GM06990 (cell line): ENCODE measurements at regions not wholly inside any gene's neighbourhood (a gene's known extent, or its start where the extent isn't known, plus 50 kb on each side); places are given as distances from the start of the nearest gene placed in this dataset.

Experiments
- DNase-seq: peaks from one replicate; pipeline ENCODE4 v3.0.0-alpha.2; 2011; ENCODE audit not compliant: insufficient read length; ENCODE audit errors: extremely low read depth
- H3K27me3 ChIP-seq: replicated peaks from 2 replicates; pipeline ENCODE4 v1.6.0; 2011; ENCODE audit warnings: low read length; ENCODE audit not compliant: control insufficient read depth, insufficient read depth
- H3K36me3 ChIP-seq: 2 replicates; pipeline ENCODE4 v1.5.1; 2011; ENCODE audit warnings: low read length; ENCODE audit not compliant: control insufficient read depth, insufficient read depth
- H3K4me3 ChIP-seq: replicated peaks from 2 replicates; pipeline ENCODE4 v1.5.1; 2011; ENCODE audit warnings: low read depth, mild to moderate bottlenecking, control low read depth, low read length
- TF ChIP-seq, protein P1 (sequence below): IDR thresholded peaks from 2 replicates; pipeline ENCODE4 v1.5.1; 2011; ENCODE audit warnings: low read length, control low read depth, mild to moderate bottlenecking, inconsistent platforms; ENCODE audit not compliant: insufficient read depth, poor library complexity, severe bottlenecking

DNA sequence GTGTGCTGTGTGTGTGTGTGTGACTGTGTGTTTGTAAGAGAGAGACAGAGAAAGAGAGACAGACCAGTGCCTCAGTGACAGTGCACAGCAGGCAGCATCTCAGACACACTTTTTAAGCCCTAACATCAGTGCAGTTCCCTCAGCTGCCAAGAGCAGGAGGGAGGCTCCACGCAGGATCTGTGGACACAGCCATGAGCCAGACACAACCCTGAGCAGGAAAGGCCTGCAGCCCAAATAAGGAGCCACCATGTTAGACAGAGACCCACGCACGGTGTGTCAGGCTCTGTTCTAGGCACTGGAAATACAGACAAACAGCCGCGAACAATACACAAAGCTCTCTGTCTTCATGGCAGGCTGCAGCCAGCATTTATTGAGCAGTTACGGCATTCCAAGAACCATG is 445.5 kb downstream of the MATN1 start:
- Histone ChIP-seq H3K4me3 (no peak overlapping the region), H3K27me3 (no peaks in the 10 kb centered on the region), H3K36me3 (no peaks in the 10 kb centered on the region)
- DNase-seq = no peak
- TF ChIP-seq, protein P1, sequence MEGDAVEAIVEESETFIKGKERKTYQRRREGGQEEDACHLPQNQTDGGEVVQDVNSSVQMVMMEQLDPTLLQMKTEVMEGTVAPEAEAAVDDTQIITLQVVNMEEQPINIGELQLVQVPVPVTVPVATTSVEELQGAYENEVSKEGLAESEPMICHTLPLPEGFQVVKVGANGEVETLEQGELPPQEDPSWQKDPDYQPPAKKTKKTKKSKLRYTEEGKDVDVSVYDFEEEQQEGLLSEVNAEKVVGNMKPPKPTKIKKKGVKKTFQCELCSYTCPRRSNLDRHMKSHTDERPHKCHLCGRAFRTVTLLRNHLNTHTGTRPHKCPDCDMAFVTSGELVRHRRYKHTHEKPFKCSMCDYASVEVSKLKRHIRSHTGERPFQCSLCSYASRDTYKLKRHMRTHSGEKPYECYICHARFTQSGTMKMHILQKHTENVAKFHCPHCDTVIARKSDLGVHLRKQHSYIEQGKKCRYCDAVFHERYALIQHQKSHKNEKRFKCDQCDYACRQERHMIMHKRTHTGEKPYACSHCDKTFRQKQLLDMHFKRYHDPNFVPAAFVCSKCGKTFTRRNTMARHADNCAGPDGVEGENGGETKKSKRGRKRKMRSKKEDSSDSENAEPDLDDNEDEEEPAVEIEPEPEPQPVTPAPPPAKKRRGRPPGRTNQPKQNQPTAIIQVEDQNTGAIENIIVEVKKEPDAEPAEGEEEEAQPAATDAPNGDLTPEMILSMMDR = no peak

DNA sequence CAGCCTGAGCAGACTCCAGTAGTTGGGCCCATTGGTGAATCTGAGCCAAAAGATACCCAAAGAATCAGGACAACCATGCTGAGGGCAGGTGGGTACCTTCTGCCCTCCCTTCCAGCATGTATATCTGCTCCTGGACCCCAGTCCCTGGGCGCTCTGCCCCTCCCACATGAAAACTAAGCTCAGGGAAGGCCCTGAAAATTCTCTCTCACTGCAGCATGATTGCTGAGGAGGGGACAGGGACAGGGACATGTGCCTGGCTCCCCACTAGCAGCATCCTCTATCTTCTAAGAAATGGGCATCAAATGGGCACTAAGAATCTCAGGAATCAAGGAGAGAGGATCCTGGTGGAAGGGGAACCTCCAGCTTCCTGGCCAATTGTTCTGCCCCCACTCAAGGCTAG is 446.0 kb downstream of the MATN1 start:
- Histone ChIP-seq H3K4me3 (no peak overlapping the region), H3K36me3 (no peaks in the 10 kb centered on the region), H3K27me3 (no peaks in the 10 kb centered on the region)
- no peak for DNase-seq
- TF ChIP-seq, protein P1 = no peak

DNA sequence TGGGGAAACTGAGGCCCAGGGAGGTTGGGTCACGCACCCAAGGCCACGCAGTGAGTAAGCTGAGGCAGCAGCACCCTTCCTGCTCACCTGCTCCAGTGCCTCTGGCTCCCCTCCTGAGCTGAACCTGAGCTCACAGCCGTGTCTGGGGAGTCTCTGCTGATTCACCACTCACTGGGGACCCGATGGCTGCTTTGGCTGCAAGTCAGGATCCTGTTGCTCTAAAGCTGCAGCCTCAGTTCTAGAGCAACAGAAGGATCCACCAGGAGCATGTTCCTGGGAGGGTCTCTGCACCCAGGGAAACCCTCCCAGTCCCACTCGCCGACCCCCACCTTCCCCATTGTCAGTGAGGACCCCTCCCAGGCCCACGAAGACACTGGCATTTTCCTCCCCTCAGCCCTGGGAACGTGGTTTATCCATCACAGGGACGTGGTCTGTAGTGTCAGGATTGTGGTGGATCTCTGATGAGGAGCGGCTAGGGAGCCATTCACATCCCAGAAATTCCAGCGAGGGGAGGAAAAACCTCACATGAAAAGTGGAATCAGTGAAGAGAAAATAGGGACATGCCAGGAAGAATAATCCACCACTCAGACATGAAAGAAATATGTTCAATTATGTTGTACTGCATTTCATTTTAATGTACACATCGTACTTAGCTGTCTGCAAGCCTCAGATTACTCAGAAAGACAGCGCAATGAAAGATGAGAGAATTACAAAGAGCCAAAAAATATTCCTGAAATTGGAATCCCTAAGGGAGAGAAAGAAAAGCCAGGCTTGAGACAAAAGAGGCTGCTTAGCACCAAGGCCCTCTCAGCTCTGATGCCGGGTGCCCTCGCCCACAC is 447.2 kb downstream of the MATN1 start:
- TF ChIP-seq, protein P1 = no peak
- DNase-seq = no peak

DNA sequence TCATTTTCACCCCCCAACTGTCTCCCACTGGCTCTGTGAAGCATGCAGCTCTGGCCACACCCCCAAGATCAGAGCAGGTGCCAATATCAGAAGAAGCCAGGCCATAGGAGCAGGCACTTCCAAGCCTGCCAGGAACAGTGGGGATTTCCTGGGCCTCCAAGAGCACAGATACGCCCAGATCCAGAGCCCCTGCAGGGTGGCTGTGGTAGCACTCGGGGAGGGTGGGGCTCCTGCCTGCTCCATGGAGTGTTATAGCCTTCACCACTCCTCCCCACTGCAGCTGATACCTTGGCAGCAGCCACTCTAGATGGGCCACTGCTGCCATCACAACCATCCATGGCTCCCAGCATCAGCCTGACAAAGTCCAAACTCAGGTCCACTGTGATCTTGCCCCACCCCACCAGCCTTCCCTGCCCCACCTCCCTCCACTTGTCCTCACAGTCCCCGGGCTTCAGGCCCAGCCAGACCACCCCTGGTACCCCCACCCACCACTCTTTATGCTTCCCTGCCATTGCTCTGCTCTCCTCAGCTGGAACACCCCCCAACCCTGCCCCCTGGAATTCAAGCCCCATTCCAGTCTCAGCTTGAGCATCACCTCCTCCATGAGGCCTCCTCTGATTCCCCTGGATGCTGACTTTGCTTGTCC is 448.3 kb downstream of the MATN1 start:
- TF ChIP-seq, protein P1 = no peak
- no peak for DNase-seq
- no peaks in the 10 kb centered on the region for H3K27me3 ChIP-seq
- H3K36me3 ChIP-seq = no peaks in the 10 kb centered on the region
- no peak overlapping the region for H3K4me3 ChIP-seq

More for the DNA sequence above, 447.2 kb downstream of the MATN1 start:
- Histone ChIP-seq H3K4me3 (no peak overlapping the region), H3K27me3 (no peaks in the 10 kb centered on the region), H3K36me3 (no peaks in the 10 kb centered on the region)

DNA sequence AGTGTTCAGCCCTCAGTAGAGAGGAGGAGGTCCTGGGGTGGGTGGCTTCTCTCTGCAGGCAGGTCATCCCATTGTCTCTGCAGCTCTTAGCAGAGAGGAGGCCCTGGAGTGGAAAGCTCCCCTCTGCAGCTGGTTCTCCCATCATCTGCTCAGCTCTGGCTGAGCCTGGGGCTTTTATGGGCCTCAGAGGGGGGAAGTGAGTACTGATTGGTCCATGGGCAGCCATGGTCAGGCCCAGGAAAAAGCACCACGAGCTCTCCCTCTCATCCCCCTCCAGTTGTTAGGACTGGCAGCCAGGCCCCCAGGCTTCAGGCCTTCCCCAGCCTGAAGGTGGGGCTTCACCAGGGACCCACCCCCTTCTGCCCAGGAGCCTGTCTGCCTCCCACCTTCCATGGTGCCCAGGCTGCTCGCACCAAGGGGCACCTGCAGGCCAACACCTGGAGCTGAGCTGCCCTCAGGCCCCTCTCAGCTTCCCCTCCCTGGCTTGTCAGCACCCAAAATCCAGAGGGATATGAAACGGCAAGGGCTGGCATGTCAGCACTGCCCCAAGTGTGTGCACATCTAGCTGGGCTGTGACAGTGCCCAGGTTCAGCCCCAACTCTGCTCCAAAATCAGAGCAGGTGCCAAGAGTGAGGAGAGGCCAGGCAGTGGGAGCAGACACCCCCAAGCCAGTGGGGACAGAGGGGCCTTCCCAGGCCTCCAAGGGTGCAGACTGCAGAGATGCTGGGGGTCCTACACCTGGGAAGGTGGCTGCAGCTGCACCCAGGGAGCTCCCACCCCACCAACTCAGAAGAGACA is 449.0 kb downstream of the MATN1 start:
- Histone ChIP-seq H3K36me3 (no peaks in the 10 kb centered on the region), H3K27me3 (no peaks in the 10 kb centered on the region)
- no peak for DNase-seq

More for the DNA sequence above, 449.0 kb downstream of the MATN1 start:
- TF ChIP-seq, protein P1 = no peak
- H3K4me3 ChIP-seq = no peak overlapping the region
